ENCODE measurements at regions not wholly inside any gene's neighbourhood (a gene's known extent, or its start where the extent isn't known, plus 50 kb on each side); places are given as distances from the start of the nearest gene placed in this dataset.

- Histone ChIP-seq H3K4me3 (no peak overlapping the region), H3K27ac (no peak overlapping the region), H3K9me3 (no peaks in the 10 kb centered on the region), H3K4me1 (no peaks in the 10 kb centered on the region), H3K36me3 (no peaks in the 10 kb centered on the region), H3K27me3 (no peaks in the 10 kb centered on the region)
- TF ChIP-seq, protein P1, sequence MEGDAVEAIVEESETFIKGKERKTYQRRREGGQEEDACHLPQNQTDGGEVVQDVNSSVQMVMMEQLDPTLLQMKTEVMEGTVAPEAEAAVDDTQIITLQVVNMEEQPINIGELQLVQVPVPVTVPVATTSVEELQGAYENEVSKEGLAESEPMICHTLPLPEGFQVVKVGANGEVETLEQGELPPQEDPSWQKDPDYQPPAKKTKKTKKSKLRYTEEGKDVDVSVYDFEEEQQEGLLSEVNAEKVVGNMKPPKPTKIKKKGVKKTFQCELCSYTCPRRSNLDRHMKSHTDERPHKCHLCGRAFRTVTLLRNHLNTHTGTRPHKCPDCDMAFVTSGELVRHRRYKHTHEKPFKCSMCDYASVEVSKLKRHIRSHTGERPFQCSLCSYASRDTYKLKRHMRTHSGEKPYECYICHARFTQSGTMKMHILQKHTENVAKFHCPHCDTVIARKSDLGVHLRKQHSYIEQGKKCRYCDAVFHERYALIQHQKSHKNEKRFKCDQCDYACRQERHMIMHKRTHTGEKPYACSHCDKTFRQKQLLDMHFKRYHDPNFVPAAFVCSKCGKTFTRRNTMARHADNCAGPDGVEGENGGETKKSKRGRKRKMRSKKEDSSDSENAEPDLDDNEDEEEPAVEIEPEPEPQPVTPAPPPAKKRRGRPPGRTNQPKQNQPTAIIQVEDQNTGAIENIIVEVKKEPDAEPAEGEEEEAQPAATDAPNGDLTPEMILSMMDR (IDR thresholded peaks at IDR 0.05): no peak
- ATAC-seq (no peak), DNase-seq (no peak)
- intact Hi-C loops (cut with DNase I): no loop called here
Measured at GRCh38 chr9:31078175-31078574, 1306.3 kb upstream of the ACO1 start.

DNA sequence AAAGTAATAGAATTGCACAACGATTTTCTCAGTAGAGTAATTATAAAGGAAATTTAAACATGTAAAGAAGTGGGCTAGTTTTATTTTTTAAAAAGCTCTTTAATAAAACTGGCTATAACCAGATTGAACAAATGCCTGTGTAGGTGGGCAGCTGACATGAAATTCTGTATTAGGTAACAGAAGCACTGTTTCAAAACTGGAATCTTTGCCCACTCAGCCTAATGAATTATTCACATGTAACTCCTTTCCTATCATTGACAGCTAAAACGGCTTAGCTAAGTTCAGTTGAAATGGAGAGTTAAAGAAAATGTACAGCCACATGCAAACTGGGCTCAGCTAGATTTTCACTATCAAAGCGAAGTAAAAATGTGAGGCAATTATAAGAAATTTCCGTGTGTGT lies 1300.1 kb upstream of the ACO1 start:
- no peak for ATAC-seq
- TF ChIP-seq, protein P1 (IDR thresholded peaks at IDR 0.05): no peak
- no peaks in the 10 kb centered on the region for H3K36me3 ChIP-seq
- intact Hi-C loops (cut with DNase I): no loop called here
- H3K9me3 ChIP-seq: no peaks in the 10 kb centered on the region
- no peaks in the 10 kb centered on the region for H3K4me1 ChIP-seq
- H3K27ac ChIP-seq: no peak overlapping the region
- no peaks in the 10 kb centered on the region for H3K27me3 ChIP-seq
- no peak for DNase-seq
- no peak overlapping the region for H3K4me3 ChIP-seq

GRCh38 chr9:31089549-31090221 lies 1294.8 kb upstream of the ACO1 start:
- intact Hi-C loops (cut with DNase I): no loop called here
- TF ChIP-seq, protein P1 (IDR thresholded peaks at IDR 0.05): no peak
- H3K27me3 ChIP-seq: no peaks in the 10 kb centered on the region
- H3K9me3 ChIP-seq: no peaks in the 10 kb centered on the region
- no peaks in the 10 kb centered on the region for H3K4me1 ChIP-seq
- no peak for ATAC-seq
- DNase-seq: no peak
- no peaks in the 10 kb centered on the region for H3K36me3 ChIP-seq
- H3K27ac ChIP-seq: no peak overlapping the region
- no peak overlapping the region for H3K4me3 ChIP-seq

DNA sequence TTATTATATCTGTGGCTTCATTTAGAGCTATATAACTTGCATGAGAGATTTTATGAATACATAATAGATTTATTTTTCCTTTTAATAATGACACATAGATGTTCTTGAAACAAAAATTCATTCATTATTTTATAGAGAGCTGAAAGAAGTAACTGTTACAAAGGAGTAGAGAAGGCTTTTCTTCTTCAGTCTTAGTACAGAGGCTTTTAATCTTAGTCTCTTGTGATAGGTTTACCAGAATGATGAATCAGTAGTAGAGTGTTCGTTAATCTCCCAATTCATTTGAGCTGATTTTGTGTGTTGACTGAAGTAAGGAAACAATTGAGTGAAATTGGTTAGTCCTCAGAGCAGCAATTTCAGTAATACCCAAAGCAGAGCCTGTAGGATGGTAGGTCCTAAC lies 1284.1 kb upstream of the ACO1 start:
- ATAC-seq: no peak
- no peaks in the 10 kb centered on the region for H3K36me3 ChIP-seq

DNA sequence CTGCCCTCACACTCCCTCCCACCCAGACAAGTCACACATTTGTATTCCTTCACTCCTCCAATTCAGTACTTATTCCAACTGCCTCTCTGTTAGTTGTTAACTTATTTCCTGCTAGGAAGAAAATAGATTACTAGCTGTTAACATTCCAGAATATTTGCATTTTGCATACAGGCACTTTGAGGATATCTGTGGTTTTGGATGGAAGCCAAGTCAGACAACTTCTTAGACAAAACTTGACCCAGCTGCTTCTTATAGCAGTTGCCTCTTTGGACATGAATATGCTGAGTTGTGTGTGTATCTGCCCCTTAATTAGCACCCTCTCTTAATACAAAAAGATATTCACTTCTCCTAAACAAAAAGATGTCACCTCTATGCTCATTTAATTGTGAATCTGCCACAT lies 1280.6 kb upstream of the ACO1 start:
- no peaks in the 10 kb centered on the region for H3K27me3 ChIP-seq
- TF ChIP-seq, protein P1 (IDR thresholded peaks at IDR 0.05): no peak
- ATAC-seq (no peak), DNase-seq (no peak)
- intact Hi-C loops (cut with DNase I): no loop called here
- no peak overlapping the region for H3K4me3 ChIP-seq
- no peaks in the 10 kb centered on the region for H3K4me1 ChIP-seq
- no peak overlapping the region for H3K27ac ChIP-seq
- H3K9me3 ChIP-seq: no peaks in the 10 kb centered on the region
- H3K36me3 ChIP-seq: no peaks in the 10 kb centered on the region

More for the DNA sequence above, 1284.1 kb upstream of the ACO1 start:
- H3K27ac ChIP-seq: no peak overlapping the region
- intact Hi-C loops (cut with DNase I): no loop called here
- no peaks in the 10 kb centered on the region for H3K27me3 ChIP-seq
- DNase-seq: no peak
- no peak overlapping the region for H3K4me3 ChIP-seq
- TF ChIP-seq, protein P1 (IDR thresholded peaks at IDR 0.05): no peak
- no peaks in the 10 kb centered on the region for H3K9me3 ChIP-seq
- no peaks in the 10 kb centered on the region for H3K4me1 ChIP-seq

GRCh38 chr9:31104249-31104648 lies 1280.2 kb upstream of the ACO1 start:
- ATAC-seq: no peak
- Histone ChIP-seq H3K4me3 (no peak overlapping the region), H3K36me3 (no peaks in the 10 kb centered on the region), H3K27ac (no peak overlapping the region), H3K27me3 (no peaks in the 10 kb centered on the region), H3K4me1 (no peaks in the 10 kb centered on the region), H3K9me3 (no peaks in the 10 kb centered on the region)
- TF ChIP-seq, protein P1 (IDR thresholded peaks at IDR 0.05): no peak
- intact Hi-C loops (cut with DNase I): no loop called here
- DNase-seq: no peak
